ENCODE measurements at regions not wholly inside any gene's neighbourhood (a gene's known extent, or its start where the extent isn't known, plus 50 kb on each side); places are given as distances from the start of the nearest gene placed in this dataset.

GRCh38 chr2:67240507-67240906, 156.6 kb upstream of the ETAA1 start:
- no peak for DNase-seq (ENCODE audit: low spot score)

- DNase-seq (ENCODE audit: low spot score), result no peak
These were observed 155.7 kb upstream of the ETAA1 start for GRCh38 chr2:67241453-67241852.

- DNase-seq (ENCODE audit: low spot score), result no peak
These were observed 154.7 kb upstream of the ETAA1 start for GRCh38 chr2:67242456-67242855.

- DNase-seq (ENCODE audit: low spot score), result no peak
These were observed 153.2 kb upstream of the ETAA1 start for GRCh38 chr2:67243919-67244318.

GRCh38 chr2:67246791-67247190, 150.3 kb upstream of the ETAA1 start:
- no peak for DNase-seq (ENCODE audit: low spot score)

GRCh38 chr2:67251741-67252140, 145.4 kb upstream of the ETAA1 start:
- DNase-seq (ENCODE audit: low spot score), result no peak

- no peak for DNase-seq (ENCODE audit: low spot score)
These were observed 141.1 kb upstream of the ETAA1 start for GRCh38 chr2:67255933-67256615.

- DNase-seq (ENCODE audit: low spot score), result no peak
These were observed 140.2 kb upstream of the ETAA1 start for GRCh38 chr2:67256892-67257291.

GRCh38 chr2:67258122-67258521, 139.0 kb upstream of the ETAA1 start:
- DNase-seq (ENCODE audit: low spot score), result no peak

GRCh38 chr2:67258831-67259230, 138.3 kb upstream of the ETAA1 start:
- no peak for DNase-seq (ENCODE audit: low spot score)

- DNase-seq (ENCODE audit: low spot score), result peak; percentile 59
These were observed 137.4 kb upstream of the ETAA1 start for GRCh38 chr2:67259556-67260342.

GRCh38 chr2:67260343-67261277, 136.5 kb upstream of the ETAA1 start:
- DNase-seq (ENCODE audit: low spot score), result peak; percentile 83

GRCh38 chr2:67267241-67267640, 129.9 kb upstream of the ETAA1 start:
- DNase-seq (ENCODE audit: low spot score), result no peak

- DNase-seq (ENCODE audit: low spot score), result peak; percentile 8
These were observed 128.3 kb upstream of the ETAA1 start for GRCh38 chr2:67268797-67269196.

- DNase-seq (ENCODE audit: low spot score), result no peak
These were observed 124.9 kb upstream of the ETAA1 start for GRCh38 chr2:67272195-67272594.

- no peak for DNase-seq (ENCODE audit: low spot score)
These were observed 119.7 kb upstream of the ETAA1 start for GRCh38 chr2:67277450-67277849.

GRCh38 chr2:67281101-67281500, 116.0 kb upstream of the ETAA1 start:
- DNase-seq (ENCODE audit: low spot score), result no peak

GRCh38 chr2:67283641-67284040, 113.5 kb upstream of the ETAA1 start:
- no peak for DNase-seq (ENCODE audit: low spot score)

- DNase-seq (ENCODE audit: low spot score), result no peak
These were observed 110.0 kb upstream of the ETAA1 start for GRCh38 chr2:67286981-67287759.

GRCh38 chr2:67289271-67289670, 107.9 kb upstream of the ETAA1 start:
- no peak for DNase-seq (ENCODE audit: low spot score)

- no peak for DNase-seq (ENCODE audit: low spot score)
These were observed 107.2 kb upstream of the ETAA1 start for GRCh38 chr2:67289921-67290371.
